Upper lobe of right lung (tissue), 1 donor: ENCODE measurements at regions not wholly inside any gene's neighbourhood (a gene's known extent, or its start where the extent isn't known, plus 50 kb on each side); places are given as distances from the start of the nearest gene placed in this dataset.

Experiments used
- ATAC-seq: fragments of 200-7000 bp; cut with Tn5 transposase; one replicate; pipeline ENCODE4 v1.9.1; 2020; ENCODE audit warnings: mild to moderate bottlenecking, moderate library complexity
- DNase-seq: peaks from one replicate; pipeline ENCODE4 v3.0.0-alpha.2; 2020
- H3K27ac ChIP-seq: fragments of 200-600 bp; one replicate; pipeline ENCODE4 v1.8.0; 2022
- H3K27me3 ChIP-seq: fragments of 200-600 bp; one replicate; pipeline ENCODE4 v1.8.0; 2022; ENCODE audit warnings: mild to moderate bottlenecking
- H3K36me3 ChIP-seq: fragments of 200-600 bp; one replicate; pipeline ENCODE4 v1.8.0; 2022
- H3K4me1 ChIP-seq: fragments of 200-600 bp; one replicate; pipeline ENCODE4 v1.8.0; 2022
- H3K4me3 ChIP-seq: fragments of 200-600 bp; one replicate; pipeline ENCODE4 v1.8.0; 2022; ENCODE audit warnings: mild to moderate bottlenecking
- H3K9me3 ChIP-seq: fragments of 200-600 bp; one replicate; pipeline ENCODE4 v1.8.0; 2022
- intact Hi-C: fragments of 100-400 bp; cut with DNase I; formaldehyde crosslinking; loops from one replicate; pipeline ENCODE4 v1.11.0; 2022
- TF ChIP-seq, protein P1 (sequence below): fragments of 200-600 bp; IDR thresholded peaks from one replicate; pipeline ENCODE4 v1.8.0; 2022; ENCODE audit warnings: antibody characterized with exemption
- donor health status: DM: no; HTN: yes; CAD: no; lungs with severe emphysema.

DNA sequence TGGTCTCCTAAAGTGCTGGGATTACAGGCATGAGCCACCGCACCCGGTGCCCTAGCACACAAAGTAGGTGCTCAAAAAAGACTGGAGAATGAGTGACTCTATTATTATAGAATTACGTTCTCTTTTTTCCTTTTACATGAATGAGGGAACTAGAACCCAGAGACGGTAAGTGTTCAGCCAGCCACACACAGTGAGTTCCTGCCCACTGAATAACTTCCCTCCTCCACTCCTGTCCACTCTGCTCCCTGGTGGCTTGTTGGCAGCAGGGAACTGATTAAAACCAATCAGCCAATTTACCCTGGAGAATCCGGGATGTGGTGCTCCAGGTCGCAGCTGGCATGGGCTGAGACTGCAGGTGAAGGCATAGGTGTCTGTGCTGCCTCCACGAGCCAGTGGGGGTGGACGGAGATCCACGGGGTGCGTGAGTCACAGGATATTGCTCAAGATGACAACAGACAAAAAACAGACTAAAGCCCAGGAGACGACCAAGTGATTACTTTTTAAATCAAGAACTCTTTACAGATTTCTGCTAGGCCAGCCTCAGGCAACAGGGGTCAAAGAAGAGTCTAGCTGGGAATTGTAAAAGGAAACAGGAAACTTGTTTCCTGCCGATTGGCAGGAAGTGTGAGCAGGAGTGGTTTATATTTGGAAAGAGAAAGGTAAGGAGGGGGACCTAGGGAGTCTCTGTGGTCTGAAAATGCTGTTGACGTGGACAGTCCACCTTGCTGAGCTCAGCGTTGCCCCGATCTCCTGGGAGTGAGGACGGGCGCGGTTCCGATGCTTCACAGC lies 95.2 kb upstream of the TP53I11 start:
- H3K36me3 ChIP-seq, result no peaks in the 10 kb centered on the region
- intact Hi-C loops, result no loop called here
- no peak overlapping the region for H3K4me3 ChIP-seq
- peak; percentile 76 for DNase-seq
- H3K27ac ChIP-seq, result peak overlapping the region; percentile 77
- no peaks in the 10 kb centered on the region for H3K27me3 ChIP-seq
- peak; percentile 80 for ATAC-seq
- H3K9me3 ChIP-seq, result no peaks in the 10 kb centered on the region
- TF ChIP-seq, protein P1, sequence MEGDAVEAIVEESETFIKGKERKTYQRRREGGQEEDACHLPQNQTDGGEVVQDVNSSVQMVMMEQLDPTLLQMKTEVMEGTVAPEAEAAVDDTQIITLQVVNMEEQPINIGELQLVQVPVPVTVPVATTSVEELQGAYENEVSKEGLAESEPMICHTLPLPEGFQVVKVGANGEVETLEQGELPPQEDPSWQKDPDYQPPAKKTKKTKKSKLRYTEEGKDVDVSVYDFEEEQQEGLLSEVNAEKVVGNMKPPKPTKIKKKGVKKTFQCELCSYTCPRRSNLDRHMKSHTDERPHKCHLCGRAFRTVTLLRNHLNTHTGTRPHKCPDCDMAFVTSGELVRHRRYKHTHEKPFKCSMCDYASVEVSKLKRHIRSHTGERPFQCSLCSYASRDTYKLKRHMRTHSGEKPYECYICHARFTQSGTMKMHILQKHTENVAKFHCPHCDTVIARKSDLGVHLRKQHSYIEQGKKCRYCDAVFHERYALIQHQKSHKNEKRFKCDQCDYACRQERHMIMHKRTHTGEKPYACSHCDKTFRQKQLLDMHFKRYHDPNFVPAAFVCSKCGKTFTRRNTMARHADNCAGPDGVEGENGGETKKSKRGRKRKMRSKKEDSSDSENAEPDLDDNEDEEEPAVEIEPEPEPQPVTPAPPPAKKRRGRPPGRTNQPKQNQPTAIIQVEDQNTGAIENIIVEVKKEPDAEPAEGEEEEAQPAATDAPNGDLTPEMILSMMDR, result no peak
- peaks cover 35% of the 10 kb centered on the region for H3K4me1 ChIP-seq

DNA sequence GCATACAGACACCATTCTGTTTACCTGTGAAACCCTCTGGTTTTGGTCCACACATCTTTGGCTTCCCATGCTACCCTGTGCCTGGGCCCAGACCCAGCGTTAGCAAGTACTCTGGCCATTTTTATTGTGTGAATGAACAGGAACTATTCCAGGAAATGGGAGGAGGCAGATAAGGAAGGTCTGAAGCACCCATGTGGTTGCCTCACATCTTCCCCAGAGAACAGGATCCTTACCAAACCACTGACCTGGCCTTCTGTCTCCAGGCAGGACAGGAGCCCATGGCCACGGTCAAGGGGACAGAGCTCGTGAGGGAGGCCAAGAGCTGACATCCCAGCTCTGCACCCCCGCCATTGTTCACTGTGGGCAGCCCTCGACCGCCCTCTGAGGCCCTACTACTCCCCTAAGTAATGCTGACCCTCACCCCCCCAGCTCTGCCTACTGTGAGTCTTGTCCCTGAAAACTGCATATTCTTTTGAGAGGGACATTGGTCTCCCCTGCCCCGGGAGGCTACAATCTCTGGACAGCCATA lies 97.7 kb upstream of the TP53I11 start:
- no peak overlapping the region for H3K4me3 ChIP-seq
- no peaks in the 10 kb centered on the region for H3K36me3 ChIP-seq
- H3K27ac ChIP-seq, result no peak overlapping the region
- peaks cover 30% of the 10 kb centered on the region for H3K4me1 ChIP-seq
- H3K9me3 ChIP-seq, result no peaks in the 10 kb centered on the region
- H3K27me3 ChIP-seq, result no peaks in the 10 kb centered on the region
- ATAC-seq (peak; percentile 38), DNase-seq (no peak)
- TF ChIP-seq, protein P1, result no peak
- intact Hi-C loops, result no loop called here

DNA sequence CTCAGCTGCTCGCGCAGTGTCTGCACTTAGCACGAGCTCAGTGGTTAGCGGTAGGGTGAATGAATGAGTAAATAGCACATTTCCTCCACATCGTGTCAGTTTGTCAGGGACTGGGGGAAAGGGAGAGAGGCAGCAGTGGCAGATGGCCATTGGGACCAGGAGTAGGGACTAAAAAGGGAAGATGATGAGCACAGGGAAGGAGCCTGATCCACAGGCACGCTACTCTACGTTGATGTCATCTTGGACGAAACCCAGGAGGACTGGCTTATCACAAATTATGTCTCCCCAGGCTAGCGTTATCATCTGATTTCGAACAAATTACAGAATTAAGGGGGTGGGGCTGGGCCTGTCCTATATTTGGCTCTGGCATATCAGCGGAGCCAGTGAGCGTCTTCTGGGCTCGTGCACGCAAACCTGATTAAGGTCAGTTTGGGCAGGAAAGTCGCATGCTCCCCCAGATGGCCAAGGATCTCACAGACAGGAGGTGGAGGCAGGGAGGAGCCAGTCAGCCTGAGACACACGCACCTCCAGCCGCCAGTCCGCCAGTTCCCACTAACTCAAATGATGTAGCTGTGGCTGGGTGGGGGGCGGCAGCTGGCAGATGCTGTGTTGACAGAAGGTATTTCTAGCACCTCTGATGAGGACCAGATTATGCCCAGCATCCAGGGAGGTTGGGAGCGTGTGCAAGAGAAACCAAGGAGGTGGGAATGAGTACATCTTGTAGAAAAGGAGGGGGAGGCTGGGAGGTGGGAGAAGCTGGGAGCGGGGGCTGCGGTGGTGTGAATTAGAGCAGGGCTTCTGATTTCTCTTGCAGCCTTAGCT lies 97.4 kb upstream of the PRDM11 start:
- DNase-seq (no peak), ATAC-seq (no peak)
- no peak overlapping the region for H3K27ac ChIP-seq
- H3K4me1 ChIP-seq, result peaks cover 30% of the 10 kb centered on the region
- H3K9me3 ChIP-seq, result no peaks in the 10 kb centered on the region
- intact Hi-C loops, result no loop called here
- H3K4me3 ChIP-seq, result no peak overlapping the region
- TF ChIP-seq, protein P1, result no peak
- H3K27me3 ChIP-seq, result no peaks in the 10 kb centered on the region
- H3K36me3 ChIP-seq, result no peaks in the 10 kb centered on the region

DNA sequence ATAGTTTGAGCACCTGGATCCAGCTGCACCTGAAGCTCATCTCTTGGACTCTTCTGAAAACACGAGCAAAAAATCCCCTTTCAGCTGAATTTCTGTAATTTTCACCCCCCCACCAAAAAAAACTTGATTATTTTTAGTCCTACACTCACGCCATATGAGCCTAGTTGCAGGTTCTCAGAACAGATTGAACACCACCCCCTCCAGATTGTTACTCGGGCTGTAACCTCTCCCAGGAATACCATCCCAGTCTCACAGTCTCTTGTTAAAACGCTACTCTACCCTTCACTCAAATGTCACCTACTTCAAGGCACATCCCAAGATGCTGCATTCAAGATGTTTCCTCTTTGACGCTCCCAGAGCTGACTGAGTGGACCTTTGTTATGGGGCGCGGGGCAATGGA lies 96.3 kb upstream of the PRDM11 start:
- Histone ChIP-seq H3K27me3 (no peaks in the 10 kb centered on the region), H3K27ac (no peak overlapping the region), H3K9me3 (no peaks in the 10 kb centered on the region), H3K4me1 (peaks cover 30% of the 10 kb centered on the region), H3K36me3 (no peaks in the 10 kb centered on the region), H3K4me3 (no peak overlapping the region)
- intact Hi-C loops, result no loop called here
- TF ChIP-seq, protein P1, result no peak
- no peak for DNase-seq
- ATAC-seq, result no peak

DNA sequence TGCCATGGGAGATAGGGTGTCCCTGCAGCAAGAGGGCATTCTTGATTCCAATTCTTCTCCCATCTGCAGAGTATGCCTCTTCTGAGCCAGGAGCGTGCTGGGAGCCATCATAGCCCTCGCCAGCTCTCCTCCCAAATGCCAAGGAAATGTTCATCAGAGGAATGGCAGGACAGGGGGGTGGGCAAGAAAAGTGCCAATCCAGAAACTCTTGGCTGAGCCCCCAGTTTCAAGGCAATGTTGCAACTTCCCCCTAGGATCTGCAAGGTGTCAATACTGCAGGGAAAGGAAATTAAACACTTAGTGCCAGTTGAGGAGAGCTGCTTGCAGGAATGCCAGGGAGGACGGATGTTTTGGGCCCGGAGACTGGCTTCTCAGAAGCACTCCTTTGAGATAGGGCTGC lies 94.8 kb upstream of the PRDM11 start:
- H3K27ac ChIP-seq, result no peak overlapping the region
- TF ChIP-seq, protein P1, result no peak
- peaks cover 19% of the 10 kb centered on the region for H3K4me1 ChIP-seq
- no peaks in the 10 kb centered on the region for H3K36me3 ChIP-seq
- no peaks in the 10 kb centered on the region for H3K27me3 ChIP-seq
- H3K4me3 ChIP-seq, result no peak overlapping the region
- H3K9me3 ChIP-seq, result no peaks in the 10 kb centered on the region
- intact Hi-C loops, result no loop called here
- DNase-seq, result no peak
- no peak for ATAC-seq
